ENCODE measurements at regions not wholly inside any gene's neighbourhood (a gene's known extent, or its start where the extent isn't known, plus 50 kb on each side); places are given as distances from the start of the nearest gene placed in this dataset.
"Not testable (repeated sequence)": the region's sequence is repeated elsewhere in the genome, so short reads cannot be mapped to it uniquely, and the experiment has no call there.

DNA sequence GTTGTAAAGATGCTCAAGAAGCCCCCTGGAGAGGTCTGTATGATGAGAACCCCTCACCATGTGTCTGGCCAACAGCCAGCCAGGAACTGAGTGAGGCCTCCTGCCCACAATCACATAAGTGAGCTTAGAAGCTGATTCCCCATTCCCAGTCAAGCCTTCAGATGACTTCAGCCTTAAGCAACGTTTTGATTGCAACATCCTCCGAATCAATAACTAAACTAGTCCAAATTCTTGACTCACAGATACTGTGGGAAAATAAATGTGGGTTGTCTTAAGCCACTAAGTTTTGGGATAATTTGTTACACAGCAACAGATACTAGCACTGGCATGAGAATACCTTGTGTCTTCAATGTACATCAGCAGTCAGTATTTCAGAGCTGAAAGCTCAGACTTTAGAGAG is 54.5 kb upstream of the HS3ST4 start:
- DNase-seq, result no peak

DNA sequence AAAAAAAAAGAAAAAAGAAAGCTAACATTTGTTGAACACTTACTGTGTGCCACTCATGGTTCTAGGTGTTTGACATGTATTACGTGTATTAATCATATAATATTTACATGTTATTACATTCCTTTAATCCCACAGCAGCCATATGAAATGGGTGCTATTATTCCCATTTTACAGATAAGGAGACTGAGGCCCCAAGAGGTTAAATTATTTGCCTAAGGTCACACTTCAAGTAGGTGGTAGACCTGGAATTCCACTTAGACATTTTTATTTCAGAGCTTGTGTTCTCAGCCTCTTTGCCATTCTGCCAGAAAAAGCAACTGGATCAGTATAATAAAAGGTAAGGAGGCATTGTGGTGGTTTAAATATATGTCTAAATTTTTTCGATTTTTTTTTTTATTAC is 55.1 kb upstream of the HS3ST4 start:
- DNase-seq, result no peak

DNA sequence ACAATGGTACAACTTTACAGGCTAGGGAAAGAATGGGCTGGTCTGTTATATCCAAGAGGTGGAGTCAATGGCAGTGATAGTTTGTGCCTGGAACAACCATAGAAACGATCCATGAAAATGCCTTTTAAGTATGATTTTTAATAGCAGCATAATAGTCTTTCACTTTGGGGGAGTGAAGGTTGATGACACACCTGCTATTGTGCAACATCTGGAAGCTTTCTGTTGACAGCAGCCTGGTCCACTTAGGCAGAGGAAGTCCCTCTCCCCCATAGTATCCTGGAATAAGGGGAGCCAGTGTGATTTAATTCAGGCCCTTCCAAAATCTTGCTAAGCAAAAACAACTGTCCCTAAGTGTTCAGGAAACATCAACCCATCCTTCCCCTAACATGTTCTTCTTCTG is 56.3 kb upstream of the HS3ST4 start:
- DNase-seq, result no peak

DNA sequence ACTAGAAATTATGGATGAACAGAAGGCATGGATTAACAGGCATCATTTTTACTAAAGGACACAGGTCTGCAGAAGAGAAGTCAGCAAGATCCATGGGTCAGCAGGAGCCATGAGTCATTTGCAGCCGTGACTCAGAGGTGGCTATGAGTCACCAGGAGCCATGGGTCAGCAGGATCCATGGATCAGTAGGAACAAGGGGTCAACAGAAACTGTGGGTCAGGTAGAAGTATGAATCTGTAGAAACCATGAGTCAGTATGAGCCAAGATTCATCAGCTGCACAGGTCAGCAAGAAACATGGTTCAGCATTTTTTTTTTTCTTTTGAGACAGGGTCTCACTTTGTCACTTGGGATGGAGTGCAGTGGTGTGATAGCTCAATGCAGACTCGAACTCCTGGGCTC is 58.2 kb upstream of the HS3ST4 start:
- DNase-seq, result no peak

DNA sequence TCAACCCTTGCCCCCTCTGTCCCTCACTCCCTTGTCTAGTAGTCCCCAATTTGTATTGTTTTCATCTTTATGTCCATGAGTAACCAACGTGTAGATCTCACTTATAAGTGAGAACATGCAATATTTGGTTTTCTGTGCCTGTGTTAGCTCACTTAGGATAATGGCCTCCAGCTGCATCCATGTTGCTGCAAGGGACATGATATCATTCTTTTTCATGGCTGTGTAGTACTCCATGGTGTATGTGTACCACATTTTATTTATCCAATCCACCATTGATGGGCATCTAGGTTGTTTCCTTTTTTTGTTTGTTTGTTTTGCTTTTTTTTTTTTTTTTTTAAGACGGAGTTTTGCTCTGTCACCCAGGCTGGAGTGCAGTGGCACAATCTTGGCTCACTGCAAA is 63.0 kb upstream of the HS3ST4 start:
- DNase-seq, result no peak

DNA sequence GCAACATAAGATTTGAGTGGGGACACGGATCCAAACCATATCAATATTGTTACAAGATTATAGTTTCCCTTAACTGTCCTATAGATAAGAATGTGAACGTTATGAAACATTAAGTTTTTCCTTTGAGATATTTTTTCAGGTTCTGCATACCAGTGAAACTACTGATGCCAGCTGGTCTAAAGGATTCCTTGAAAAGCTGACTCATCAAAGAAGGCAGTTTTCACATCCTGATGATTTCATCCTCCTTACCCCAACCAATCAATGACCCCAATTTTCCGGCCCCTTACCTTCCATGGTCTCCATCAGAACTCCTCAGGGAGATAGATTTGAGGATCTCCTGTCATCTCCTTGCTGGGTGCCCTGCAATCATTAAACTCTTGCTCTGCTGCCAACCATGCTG is 64.1 kb upstream of the HS3ST4 start:
- no peak for DNase-seq

DNA sequence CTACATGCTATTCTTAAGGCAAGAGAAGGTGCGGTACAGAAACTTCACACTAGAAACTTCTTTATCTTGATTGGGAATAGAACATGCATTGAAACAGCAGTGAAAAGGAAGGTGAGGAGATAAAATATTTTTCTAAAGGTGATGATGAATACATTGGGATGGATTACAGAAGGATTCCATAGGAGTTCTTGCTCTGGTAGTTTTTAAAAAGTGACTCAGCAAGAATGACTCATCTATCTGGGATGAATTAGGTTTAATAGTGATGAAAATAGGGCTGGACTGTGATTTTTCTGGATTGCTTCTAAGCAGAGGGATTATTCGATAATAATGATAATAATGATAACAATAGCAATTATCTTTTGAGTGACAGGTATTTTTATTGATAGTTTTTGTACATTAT is 65.6 kb upstream of the HS3ST4 start:
- DNase-seq, result no peak

DNA sequence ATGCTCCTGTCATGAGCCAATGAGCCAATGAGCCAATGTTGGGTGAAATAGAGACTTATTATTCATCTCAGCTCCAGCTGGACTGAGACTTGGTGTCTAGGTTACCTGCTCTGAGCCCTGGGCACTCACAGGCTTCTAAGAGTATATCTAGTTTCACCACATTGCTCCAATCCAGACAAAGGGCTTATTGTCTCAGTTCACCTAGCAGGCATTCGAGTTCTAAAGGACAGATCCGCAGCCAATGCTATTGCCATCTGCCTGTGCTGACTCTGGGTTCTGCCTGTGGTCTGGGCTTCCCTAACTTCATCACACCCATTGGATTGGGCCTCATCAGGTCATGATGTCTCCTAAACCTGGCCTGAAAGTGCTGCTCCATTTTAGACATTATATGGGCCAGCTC is 66.1 kb upstream of the HS3ST4 start:
- no peak for DNase-seq

DNA sequence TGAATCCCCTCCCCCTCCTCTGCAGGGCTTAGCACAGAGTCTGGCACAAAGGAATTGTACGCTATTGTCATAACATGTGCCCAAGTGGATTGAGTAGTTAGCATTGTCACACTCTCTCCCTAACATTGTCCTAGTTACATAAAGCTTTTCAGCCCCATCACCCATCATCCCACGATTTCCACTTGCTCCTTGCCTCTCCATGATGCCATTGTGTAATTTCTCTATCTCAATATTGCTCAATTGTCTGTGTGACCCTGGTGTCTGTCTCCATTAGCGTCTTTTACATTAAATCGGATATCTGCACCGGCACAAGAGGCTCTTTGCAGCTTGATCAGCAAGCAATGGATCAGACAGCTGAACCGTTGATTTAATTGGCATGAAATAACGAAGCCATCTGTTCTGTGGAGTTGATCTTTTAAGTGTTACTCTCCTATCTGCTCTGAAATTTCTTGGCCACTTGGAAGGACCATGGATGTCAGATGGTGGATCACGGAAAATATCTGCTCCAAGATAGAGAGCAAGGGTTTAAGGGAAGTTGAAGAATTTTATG is 77.0 kb upstream of the HS3ST4 start:
- no peak for DNase-seq

DNA sequence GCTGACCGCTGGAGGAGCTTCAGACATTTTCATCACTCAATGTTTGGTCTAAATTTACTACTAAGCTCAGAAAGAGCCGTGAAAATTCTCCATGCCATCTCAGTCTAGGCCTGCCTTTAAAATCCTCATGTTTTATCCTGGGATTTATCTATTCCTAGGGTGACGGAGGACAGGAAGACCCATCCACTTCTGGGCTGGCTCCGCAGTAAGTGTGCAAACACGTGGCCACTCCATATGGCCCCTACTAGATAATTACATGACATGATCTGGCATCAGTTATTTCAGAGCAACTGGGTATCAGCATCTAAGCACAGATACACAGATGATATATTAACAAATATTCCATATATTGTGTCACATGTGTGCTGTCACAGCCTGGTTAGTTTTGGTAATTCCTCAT is 77.8 kb upstream of the HS3ST4 start:
- no peak for DNase-seq

DNA sequence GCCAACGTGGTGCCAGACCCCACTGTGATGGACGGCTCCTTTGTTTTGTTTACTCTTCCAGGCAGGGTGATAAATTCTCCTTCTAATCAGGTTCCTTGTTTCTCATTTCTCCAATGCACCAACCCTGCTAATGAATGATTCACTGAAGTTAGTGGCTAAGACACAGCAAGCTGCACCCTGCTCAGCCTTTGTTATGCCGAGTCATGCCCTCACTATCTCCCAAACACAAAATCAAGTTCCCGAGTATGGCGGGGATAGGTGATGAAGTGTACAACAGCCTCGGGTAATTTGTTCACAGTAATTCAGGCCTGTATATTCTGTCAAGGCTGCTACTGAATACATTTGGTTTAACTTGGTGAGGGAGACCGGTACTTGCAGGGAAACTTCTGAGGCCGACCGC is 83.8 kb upstream of the HS3ST4 start:
- DNase-seq, result no peak

DNA sequence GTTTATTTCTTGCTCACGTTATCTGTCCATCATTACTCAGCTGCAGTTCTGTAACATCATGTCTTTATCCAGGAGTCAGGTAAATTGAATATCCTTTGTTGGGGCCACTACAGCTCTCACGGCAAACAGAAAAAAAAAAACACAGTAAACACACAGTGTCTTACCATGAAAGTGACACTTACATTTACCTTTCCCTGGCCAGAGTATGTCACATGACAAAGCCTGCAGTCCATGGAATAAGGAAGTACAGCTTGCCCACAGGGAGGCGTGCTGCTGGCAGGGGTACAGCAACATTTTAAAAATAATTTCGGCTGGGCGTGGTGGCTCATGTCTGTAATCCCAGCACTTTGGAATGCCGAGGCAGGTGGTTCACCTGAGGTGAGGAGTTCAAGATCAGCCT is 85.7 kb upstream of the HS3ST4 start:
- no peak for DNase-seq

DNA sequence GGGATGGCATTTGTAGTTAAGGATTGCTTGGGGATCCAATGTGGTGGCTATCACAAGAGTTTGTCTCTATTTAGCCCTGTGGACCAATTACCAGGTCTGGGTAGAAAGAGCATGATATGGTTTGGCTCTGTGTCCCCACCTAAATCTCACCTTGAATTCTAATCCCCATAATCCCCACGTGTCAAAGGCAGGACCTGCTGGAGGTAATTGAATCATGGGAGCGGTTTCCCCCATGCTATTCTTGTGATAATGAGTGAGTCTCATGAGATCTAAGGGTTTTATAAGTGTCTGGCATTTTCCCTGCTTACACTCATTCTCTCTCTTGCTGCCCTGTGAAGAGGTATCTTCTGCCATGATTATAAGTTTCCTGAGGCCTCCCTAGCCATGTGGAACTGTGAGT is 86.4 kb upstream of the HS3ST4 start:
- DNase-seq, result no peak

DNA sequence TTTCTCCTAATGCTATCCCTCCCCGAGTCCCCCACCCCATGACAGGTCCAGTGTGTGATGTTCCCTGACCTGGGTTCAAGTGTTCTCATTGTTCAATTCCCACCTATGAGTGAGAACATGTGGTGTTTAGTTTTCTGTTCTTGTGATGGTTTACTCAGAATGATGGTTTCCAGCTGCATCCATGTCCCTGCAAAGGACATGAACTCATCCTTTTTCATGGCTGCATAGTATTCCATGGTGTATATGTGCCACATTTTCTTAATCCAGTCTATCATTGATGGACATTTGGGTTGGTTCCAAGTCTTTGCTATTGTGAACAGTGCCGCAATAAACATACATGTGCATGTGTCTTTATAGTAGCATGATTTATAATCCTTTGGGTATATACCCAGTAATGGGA is 90.5 kb upstream of the HS3ST4 start:
- DNase-seq, result not testable (repeated sequence)

DNA sequence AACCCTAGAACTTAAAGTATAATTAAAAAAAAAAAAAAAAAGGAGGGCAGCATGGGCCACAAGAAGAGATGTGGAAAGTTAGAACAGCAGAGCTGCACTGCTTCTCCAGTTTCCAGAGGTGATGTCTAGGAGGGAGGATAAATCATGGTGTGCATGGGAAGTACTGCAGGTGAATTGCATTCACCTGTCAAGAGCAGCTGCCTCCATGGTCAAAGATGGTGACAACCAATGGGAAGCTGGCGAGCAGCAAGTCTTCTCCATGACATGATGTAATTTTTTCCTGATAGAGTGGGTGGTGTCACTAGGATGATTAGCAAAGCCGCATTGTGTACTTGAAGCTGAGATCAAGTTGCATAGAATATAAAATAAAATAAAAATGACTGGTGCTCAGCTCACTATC is 95.6 kb upstream of the HS3ST4 start:
- DNase-seq, result no peak

DNA sequence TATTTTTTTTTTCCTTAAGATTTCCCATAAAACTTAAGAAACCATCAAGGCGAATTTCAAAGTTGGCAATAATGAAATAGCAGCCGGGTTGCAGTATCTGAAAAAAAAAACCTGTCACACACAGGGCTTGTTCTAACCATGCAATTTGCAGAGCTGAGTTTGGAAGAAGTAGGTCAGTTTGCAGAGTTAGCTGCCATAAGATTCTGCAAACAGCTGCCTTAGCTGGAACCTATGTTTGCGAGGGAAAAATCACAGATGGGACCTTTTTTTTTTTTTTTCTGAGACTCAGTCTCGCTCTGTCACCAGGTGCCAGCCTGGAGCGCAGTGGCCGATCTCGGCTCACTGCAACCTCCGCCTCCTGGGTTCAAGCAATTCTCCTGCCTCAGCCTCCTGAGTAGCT is 98.5 kb upstream of the HS3ST4 start:
- no peak for DNase-seq

DNA sequence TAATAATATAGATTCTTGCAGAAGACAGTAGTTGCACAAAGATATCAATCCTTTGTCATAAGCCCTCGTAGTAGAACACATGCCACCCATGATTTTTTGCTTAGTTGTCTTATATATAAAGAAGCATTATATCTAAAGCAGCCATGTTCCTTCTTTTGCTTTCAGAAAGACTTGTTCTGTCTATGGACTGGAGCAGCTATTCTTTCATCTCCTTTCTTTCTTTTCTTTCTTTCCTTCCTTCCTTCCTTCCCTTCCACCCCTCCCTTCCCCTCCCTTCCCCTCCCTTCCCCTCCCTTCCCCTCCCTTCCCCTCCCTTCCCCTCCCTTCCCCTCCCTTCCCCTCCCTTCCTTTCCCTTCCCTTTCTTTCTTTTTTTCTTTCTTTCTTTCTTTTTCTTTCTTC is 104.0 kb upstream of the HS3ST4 start:
- DNase-seq, result no peak

DNA sequence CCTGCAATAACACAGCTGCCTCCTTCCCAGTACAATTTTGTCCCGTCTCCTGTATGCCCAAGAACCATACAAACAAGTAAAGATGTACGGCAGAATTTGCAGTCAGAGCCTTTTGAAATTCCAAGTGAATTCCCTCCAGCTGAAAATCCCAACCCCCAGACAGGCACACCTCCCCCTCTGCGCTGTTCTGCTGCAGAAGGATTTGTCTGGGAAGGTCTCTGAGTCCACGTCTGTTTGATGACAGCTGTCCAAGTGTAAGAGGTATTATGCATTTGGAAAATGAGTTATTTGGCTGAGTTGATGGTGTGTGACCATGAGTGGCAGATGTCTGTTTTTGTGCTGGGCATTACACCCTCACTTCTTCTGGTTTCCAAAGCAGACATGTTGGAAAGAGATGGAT is 104.9 kb upstream of the HS3ST4 start:
- DNase-seq, result no peak

DNA sequence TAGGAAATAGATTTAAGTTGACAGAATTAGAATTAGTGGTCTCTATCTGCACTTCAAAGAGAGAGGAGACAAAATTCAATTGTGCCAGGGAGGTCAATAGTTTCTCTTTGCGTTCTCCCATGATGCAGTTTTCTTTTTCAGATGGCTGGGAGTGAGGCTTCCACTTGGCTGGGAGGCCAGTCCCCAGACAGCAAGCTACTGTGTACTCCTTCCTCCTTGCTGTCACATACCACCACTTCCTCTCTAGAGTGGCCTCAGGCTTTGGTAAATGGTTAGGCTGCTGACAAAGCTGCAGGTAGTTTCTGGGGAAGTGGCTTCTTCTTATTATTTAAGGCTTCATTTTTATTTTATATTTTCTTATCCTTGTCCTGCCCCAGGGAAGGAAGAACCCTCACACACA is 106.2 kb upstream of the HS3ST4 start:
- DNase-seq, result no peak

DNA sequence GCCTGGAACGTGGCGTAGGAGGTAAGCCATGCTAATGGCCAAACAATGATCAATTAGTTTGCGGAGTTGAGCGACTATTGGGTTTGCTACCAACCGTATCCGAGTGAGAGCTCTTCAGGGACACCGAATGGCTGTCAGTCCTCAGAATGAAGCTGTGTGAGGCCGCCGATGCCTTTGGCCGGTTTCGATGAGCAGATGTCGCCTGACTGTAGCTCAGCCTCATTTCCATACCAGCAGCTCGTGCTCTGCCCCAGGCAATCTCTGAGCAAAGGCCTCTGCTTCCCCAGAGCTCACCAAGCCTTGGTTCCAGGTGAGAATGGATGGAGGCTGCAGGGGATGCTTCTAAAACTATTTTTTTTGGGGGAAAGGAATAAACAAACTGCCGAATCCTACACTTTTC is 111.7 kb upstream of the HS3ST4 start:
- DNase-seq, result no peak

DNA sequence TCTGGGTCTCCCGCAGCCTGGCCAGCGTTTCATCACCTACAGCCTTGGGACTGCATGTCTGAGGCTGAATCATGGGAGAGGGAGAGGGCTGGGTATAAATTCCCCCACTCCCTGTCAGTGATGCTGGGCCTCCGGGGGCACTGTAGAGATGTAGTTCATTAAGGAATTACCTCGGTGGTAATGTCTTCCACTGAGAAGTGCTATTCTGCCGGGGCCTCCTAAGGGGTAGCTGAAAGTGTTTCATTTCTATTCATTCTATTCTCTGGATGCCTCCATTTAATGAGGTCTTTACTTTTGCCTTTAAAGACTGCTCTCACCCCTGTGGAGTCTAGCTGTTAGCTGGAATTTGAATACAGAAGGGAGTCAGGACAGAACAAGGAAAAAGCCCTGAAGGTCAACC is 116.4 kb upstream of the HS3ST4 start:
- no peak for DNase-seq

DNA sequence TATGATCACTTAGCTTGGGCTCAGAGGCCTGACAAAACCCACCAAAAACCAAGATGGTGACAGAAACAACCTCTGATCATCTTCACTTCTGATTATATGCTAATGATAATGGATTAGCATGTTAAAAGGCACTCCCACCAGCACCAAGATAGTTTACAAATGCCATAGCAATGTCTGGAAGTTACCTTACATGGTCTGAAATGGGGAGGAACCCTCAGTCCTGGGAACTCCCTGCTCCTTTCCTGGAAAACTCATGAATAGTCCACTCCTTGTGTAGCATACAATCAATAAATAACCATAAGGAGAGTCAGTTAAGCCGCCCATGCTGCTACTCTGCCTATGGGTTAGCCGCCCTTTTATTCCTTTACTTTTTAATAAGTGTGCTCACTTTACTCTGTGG is 120.0 kb upstream of the HS3ST4 start:
- DNase-seq, result no peak

DNA sequence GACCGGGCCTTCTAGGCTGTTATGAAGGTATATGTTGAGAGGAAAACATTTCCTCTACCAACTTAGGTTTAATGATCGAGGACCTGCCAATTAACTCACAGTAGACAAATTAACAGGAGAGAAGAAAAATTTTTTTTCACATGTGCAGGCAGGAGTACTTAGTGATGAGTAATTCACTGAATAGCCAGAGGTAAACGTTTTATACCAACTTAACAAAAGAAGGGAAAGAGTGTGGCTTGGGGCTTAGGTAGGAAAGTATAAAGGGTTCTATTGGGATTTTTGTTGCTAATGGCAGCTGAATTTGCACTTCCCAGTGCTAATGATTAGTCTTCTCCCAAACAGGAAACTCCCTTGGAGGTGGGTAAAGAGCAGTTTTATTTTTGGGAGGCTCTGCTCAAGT is 121.6 kb upstream of the HS3ST4 start:
- DNase-seq, result no peak

DNA sequence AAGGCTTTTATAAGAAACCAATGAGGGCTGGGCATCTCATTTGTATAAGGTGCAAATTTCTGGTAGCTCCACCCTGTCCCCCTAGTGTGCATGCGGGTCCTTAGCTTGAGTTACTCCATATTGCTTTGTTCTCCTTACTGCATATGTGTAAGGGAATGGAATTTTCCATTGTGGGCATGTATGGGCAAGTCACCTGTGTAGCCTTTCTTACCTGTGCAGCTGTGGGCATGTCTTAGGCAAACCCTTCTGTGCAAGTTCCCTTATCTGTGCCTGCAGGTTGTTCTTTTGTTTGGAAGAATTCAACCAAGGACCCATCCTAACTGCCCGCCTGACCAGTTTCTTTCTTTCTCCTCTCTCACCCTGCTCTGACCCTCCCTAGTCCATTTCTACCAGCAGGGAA is 122.8 kb upstream of the HS3ST4 start:
- no peak for DNase-seq

DNA sequence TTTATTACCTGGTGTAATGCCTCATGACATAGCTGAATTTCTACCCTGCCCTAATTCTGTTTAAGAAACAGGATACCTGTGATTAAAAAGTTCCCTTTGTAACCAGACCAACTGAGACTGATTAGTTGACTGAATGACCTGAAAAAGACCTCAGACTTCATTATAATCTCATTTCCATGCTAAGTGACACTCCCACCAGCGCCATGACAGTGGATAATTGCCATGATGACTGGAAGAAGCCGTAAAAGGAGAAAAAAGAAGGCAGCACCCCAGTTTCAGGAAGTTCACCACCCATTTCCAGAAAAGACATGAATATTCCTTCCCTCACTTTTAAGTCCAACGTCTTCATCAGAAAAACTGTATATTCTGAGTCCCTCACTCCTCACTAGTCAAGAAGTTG is 125.6 kb upstream of the HS3ST4 start:
- DNase-seq, result no peak

DNA sequence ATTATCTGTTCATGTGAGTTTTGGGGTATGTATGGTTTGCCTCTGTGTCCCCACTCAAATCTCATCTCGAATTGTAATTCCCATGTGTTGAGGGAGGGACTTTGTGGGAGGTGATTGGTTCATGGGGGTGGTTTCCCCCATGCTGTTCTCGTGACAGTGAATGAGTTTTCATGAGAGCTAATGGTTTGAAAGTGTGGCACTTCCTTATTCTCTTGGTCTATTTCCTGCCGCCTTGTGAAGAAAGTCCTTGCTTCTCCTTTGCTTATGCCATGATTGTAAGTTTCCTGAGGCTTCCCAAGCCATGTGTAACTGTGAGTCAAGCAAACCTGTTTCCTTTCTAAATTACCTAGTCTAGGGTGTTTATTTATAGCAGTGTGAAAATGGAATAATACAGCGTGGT is 128.1 kb upstream of the HS3ST4 start:
- DNase-seq, result no peak
